ENCODE measurements at regions not wholly inside any gene's neighbourhood (a gene's known extent, or its start where the extent isn't known, plus 50 kb on each side); places are given as distances from the start of the nearest gene placed in this dataset.

GRCh38 chr13:107516517-107516916, 698.8 kb downstream of the LIG4 start:
- POLR2A ChIA-PET, result interaction anchor here (0.5 kb wide), 1 partner anchor 119 kb away, joined by 3 read pairs; no protein-coding TSS in a partner anchor
- Histone ChIP-seq H4K20me1 (ENCODE audit: insufficient read depth) (peaks cover 10% of the 10 kb centered on the region), H3F3A (replicated peaks; ENCODE audit: insufficient read depth) (no peaks in the 10 kb centered on the region), H3K4me3 (ENCODE audit: low read depth in 2 of 2, low read length in 1 of 2) (no peak overlapping the region), H2AFZ (ENCODE audit: low read depth) (no peak overlapping the region), H3K9me2 (no peaks in the 10 kb centered on the region), H3K27me3 (ENCODE audit: insufficient read depth) (no peaks in the 10 kb centered on the region), H3K9me3 (no peaks in the 10 kb centered on the region), H3K27ac (ENCODE audit: low read depth in 2 of 2, low read length in 1 of 2) (no peak overlapping the region), H3K36me3 (replicated peaks in 1 of 2; ENCODE audit: control insufficient read depth in 1 of 2, insufficient read depth in 2 of 2, low read length in 1 of 2) (no peaks in the 10 kb centered on the region), H3K4me2 (no peak overlapping the region), H3K79me2 (ENCODE audit: insufficient read depth) (peaks cover 5% of the 10 kb centered on the region; the same call in 1 of the 2 replicates), H3K4me1 (ENCODE audit: control insufficient read depth in 1 of 2, insufficient read depth in 2 of 2, low read depth in 1 of 2, low read length in 1 of 2) (no peaks in the 10 kb centered on the region), H3K9ac (no peak overlapping the region)
- TF ChIP-seq MAX (IDR thresholded peaks at IDR 0.05; ENCODE audit: low read depth), result no peak
- TF ChIP-seq FOXJ3 (CRISPR knock-in tag; IDR thresholded peaks at IDR 0.05), result no peak
- no peak for TF ChIP-seq JUND (IDR thresholded peaks at IDR 0.05)
- TF ChIP-seq SIN3A (IDR thresholded peaks at IDR 0.05; ENCODE audit: borderline replicate concordance, low read depth, low read length), result no peak
- TF ChIP-seq NRF1 (IDR thresholded peaks at IDR 0.05; ENCODE audit: low read depth, low read length), result no peak
- no peak for TF ChIP-seq ELF1 (IDR thresholded peaks at IDR 0.05)
- TF ChIP-seq NFIC (IDR thresholded peaks at IDR 0.05; ENCODE audit: borderline replicate concordance), result no peak
- TF ChIP-seq TEAD4 (IDR thresholded peaks at IDR 0.05; ENCODE audit: borderline replicate concordance, insufficient read depth), result no peak
- TF ChIP-seq TAF1 (IDR thresholded peaks at IDR 0.05; ENCODE audit: borderline replicate concordance, low read depth, low read length), result no peak
- TF ChIP-seq CHD2 (IDR thresholded peaks at IDR 0.05; ENCODE audit: low read length, partially characterized antibody), result no peak
- no peak for TF ChIP-seq POLR2AphosphoS5 (IDR thresholded peaks at IDR 0.05; ENCODE audit: low read depth, low read length)
- no peak for TF ChIP-seq EZH2phosphoT487 (IDR thresholded peaks at IDR 0.05; ENCODE audit: borderline replicate concordance, low read depth)
- TF ChIP-seq RFX5 (IDR thresholded peaks at IDR 0.05; ENCODE audit: low read length), result no peak
- TF ChIP-seq ZBTB33 (IDR thresholded peaks at IDR 0.05; ENCODE audit: borderline replicate concordance, low read depth), result no peak
- TF ChIP-seq, protein P1, sequence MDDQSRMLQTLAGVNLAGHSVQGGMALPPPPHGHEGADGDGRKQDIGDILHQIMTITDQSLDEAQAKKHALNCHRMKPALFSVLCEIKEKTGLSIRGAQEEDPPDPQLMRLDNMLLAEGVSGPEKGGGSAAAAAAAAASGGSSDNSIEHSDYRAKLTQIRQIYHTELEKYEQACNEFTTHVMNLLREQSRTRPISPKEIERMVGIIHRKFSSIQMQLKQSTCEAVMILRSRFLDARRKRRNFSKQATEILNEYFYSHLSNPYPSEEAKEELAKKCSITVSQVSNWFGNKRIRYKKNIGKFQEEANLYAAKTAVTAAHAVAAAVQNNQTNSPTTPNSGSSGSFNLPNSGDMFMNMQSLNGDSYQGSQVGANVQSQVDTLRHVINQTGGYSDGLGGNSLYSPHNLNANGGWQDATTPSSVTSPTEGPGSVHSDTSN (IDR thresholded peaks at IDR 0.05), result no peak
- no peak for DNase-seq
- CTCF ChIA-PET, result no interaction called here
- 81% methylated on average over 4 of the region's 4 CpGs for WGBS (ENCODE audit: low lambda C conversion rate)

GRCh38 chr13:107512551-107512950, 702.8 kb downstream of the LIG4 start:
- Histone ChIP-seq H3K79me2 (ENCODE audit: insufficient read depth) (peaks cover 6% of the 10 kb centered on the region; the same call in 1 of the 2 replicates), H3K4me1 (ENCODE audit: control insufficient read depth in 1 of 2, insufficient read depth in 2 of 2, low read depth in 1 of 2, low read length in 1 of 2) (no peaks in the 10 kb centered on the region), H3K9me2 (no peaks in the 10 kb centered on the region), H3K36me3 (replicated peaks in 1 of 2; ENCODE audit: control insufficient read depth in 1 of 2, insufficient read depth in 2 of 2, low read length in 1 of 2) (no peaks in the 10 kb centered on the region), H3F3A (replicated peaks; ENCODE audit: insufficient read depth) (no peaks in the 10 kb centered on the region), H3K9ac (no peak overlapping the region), H2AFZ (ENCODE audit: low read depth) (no peak overlapping the region), H3K9me3 (no peaks in the 10 kb centered on the region), H3K4me2 (no peak overlapping the region), H4K20me1 (ENCODE audit: insufficient read depth) (no peaks in the 10 kb centered on the region), H3K4me3 (ENCODE audit: low read depth in 2 of 2, low read length in 1 of 2) (no peak overlapping the region), H3K27me3 (ENCODE audit: insufficient read depth) (no peaks in the 10 kb centered on the region), H3K27ac (ENCODE audit: low read depth in 2 of 2, low read length in 1 of 2) (no peak overlapping the region)
- no peak for DNase-seq
- ChIA-PET CTCF (no interaction called here), POLR2A (no interaction called here)
- 88% methylated on average over 5 of the region's 6 CpGs for WGBS (ENCODE audit: low lambda C conversion rate)
- no peak for TF ChIP-seq TEAD4 (IDR thresholded peaks at IDR 0.05; ENCODE audit: borderline replicate concordance, insufficient read depth)
